ENCODE measurements at regions not wholly inside any gene's neighbourhood (a gene's known extent, or its start where the extent isn't known, plus 50 kb on each side); places are given as distances from the start of the nearest gene placed in this dataset.

GRCh38 chr6:22099923-22100322, 196.9 kb downstream of the PRL start:
- H3K27me3 ChIP-seq, result no peaks in the 10 kb centered on the region
- H3K4me3 ChIP-seq, result no peak overlapping the region
- intact Hi-C loops (cut with DNase I), result no loop called here
- H3K9me3 ChIP-seq (replicated peaks in 1 of 3), result no peaks in the 10 kb centered on the region
- no peak for DNase-seq
- peaks cover 0 to 5% of the 10 kb centered on the region in 2 donors for H3K4me1 ChIP-seq (replicated peaks in 1 of 2)
- TF ChIP-seq POLR2A (IDR thresholded peaks at IDR 0.05), result no peak
- no peak for TF ChIP-seq CTCF (IDR thresholded peaks at IDR 0.05)
- WGBS, 4 donors, result 44 to 66% (median 45%) methylated on average over 5 of the region's 5 CpGs
- no peak overlapping the region for H3K27ac ChIP-seq
- H3K36me3 ChIP-seq (replicated peaks in 1 of 2), result no peaks in the 10 kb centered on the region

- intact Hi-C loops (cut with DNase I), result no loop called here
- WGBS, 4 donors, result 86 to 93% (median 90%) methylated on average over 3 of the region's 3 CpGs
Measured at GRCh38 chr6:22101163-22101562, 195.7 kb downstream of the PRL start.

GRCh38 chr6:22102671-22103070, 194.2 kb downstream of the PRL start:
- 87 to 92% (median 89%) methylated on average over 3 of the region's 3 CpGs for WGBS, 4 donors
- H3K4me3 ChIP-seq, result no peak overlapping the region
- H3K27me3 ChIP-seq, result no peaks in the 10 kb centered on the region
- DNase-seq, result no peak
- no peaks in the 10 kb centered on the region for H3K36me3 ChIP-seq (replicated peaks in 1 of 2)
- H3K4me1 ChIP-seq (replicated peaks in 1 of 2), result peaks cover 0 to 5% of the 10 kb centered on the region in 2 donors
- intact Hi-C loops (cut with DNase I), result no loop called here
- no peak overlapping the region for H3K27ac ChIP-seq
- no peak for TF ChIP-seq CTCF (IDR thresholded peaks at IDR 0.05)
- no peak for TF ChIP-seq POLR2A (IDR thresholded peaks at IDR 0.05)
- H3K9me3 ChIP-seq (replicated peaks in 1 of 3), result no peaks in the 10 kb centered on the region

More at GRCh38 chr6:22101163-22101562, 195.7 kb downstream of the PRL start:
- Histone ChIP-seq H3K27me3 (no peaks in the 10 kb centered on the region), H3K27ac (no peak overlapping the region), H3K9me3 (replicated peaks in 1 of 3) (no peaks in the 10 kb centered on the region), H3K4me3 (no peak overlapping the region), H3K36me3 (replicated peaks in 1 of 2) (no peaks in the 10 kb centered on the region), H3K4me1 (replicated peaks in 1 of 2) (peaks cover 0 to 5% of the 10 kb centered on the region in 2 donors)
- TF ChIP-seq CTCF (IDR thresholded peaks at IDR 0.05), result no peak
- TF ChIP-seq POLR2A (IDR thresholded peaks at IDR 0.05), result no peak
- no peak for DNase-seq

GRCh38 chr6:22106451-22106850, 190.4 kb downstream of the PRL start:
- H3K4me1 ChIP-seq (replicated peaks in 1 of 2), result no peaks in the 10 kb centered on the region
- intact Hi-C loops (cut with DNase I), result no loop called here
- H3K36me3 ChIP-seq (replicated peaks in 1 of 2), result no peaks in the 10 kb centered on the region
- no peaks in the 10 kb centered on the region for H3K9me3 ChIP-seq (replicated peaks in 1 of 3)
- no peak overlapping the region for H3K4me3 ChIP-seq
- H3K27me3 ChIP-seq, result no peaks in the 10 kb centered on the region
- TF ChIP-seq CTCF (IDR thresholded peaks at IDR 0.05), result no peak
- no peak for TF ChIP-seq POLR2A (IDR thresholded peaks at IDR 0.05)
- DNase-seq, result no peak
- WGBS, 4 donors, result 88 to 97% (median 95%) methylated on average over 5 of the region's 5 CpGs
- no peak overlapping the region for H3K27ac ChIP-seq

Data from adrenal gland (tissue), 9 donors.